ENCODE measurements at regions not wholly inside any gene's neighbourhood (a gene's known extent, or its start where the extent isn't known, plus 50 kb on each side); places are given as distances from the start of the nearest gene placed in this dataset.

- Histone ChIP-seq H3K4me3 (no peak overlapping the region), H3K9me3 (no peaks in the 10 kb centered on the region), H3K27me3 (replicated peaks; ENCODE audit: insufficient read depth) (no peaks in the 10 kb centered on the region), H3K36me3 (no peaks in the 10 kb centered on the region), H3K4me1 (ENCODE audit: control insufficient read depth in 1 of 2, low read depth in 2 of 2) (no peaks in the 10 kb centered on the region), H3K27ac (no peak overlapping the region)
- ATAC-seq (ENCODE audit: insufficient number of reproducible peaks, low FRiP score, low read depth) (no peak), DNase-seq (ENCODE audit: low spot score) (no peak)
- TF ChIP-seq, protein P1, sequence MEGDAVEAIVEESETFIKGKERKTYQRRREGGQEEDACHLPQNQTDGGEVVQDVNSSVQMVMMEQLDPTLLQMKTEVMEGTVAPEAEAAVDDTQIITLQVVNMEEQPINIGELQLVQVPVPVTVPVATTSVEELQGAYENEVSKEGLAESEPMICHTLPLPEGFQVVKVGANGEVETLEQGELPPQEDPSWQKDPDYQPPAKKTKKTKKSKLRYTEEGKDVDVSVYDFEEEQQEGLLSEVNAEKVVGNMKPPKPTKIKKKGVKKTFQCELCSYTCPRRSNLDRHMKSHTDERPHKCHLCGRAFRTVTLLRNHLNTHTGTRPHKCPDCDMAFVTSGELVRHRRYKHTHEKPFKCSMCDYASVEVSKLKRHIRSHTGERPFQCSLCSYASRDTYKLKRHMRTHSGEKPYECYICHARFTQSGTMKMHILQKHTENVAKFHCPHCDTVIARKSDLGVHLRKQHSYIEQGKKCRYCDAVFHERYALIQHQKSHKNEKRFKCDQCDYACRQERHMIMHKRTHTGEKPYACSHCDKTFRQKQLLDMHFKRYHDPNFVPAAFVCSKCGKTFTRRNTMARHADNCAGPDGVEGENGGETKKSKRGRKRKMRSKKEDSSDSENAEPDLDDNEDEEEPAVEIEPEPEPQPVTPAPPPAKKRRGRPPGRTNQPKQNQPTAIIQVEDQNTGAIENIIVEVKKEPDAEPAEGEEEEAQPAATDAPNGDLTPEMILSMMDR (IDR thresholded peaks at IDR 0.05) = no peak
These were observed 126.2 kb downstream of the CMPK2 start for GRCh38 chr2:6739547-6739946.

DNA sequence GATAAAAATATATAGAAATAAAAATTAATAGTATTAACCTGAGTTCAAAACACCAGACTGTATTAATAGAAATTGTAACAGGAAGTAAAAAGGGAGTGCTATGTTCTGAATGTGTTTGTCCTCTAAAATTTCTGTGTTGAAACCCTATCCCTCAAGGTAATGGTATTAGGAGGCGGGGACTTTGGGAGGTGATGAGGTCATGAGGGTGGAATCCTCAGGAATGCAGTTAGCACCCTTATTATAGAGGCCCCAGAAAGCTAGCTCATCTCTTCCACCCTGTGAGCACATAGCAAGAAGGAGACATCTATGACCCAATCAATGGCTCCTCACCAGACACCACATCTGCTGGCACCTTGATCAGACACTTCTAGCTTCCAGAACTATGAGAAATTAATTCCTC lies 124.5 kb downstream of the CMPK2 start:
- no peak overlapping the region for H3K27ac ChIP-seq
- TF ChIP-seq, protein P1 (IDR thresholded peaks at IDR 0.05) = no peak
- H3K4me1 ChIP-seq (ENCODE audit: control insufficient read depth in 1 of 2, low read depth in 2 of 2) = no peaks in the 10 kb centered on the region
- H3K36me3 ChIP-seq = no peaks in the 10 kb centered on the region
- H3K27me3 ChIP-seq (replicated peaks; ENCODE audit: insufficient read depth) = no peaks in the 10 kb centered on the region
- DNase-seq (ENCODE audit: low spot score) = no peak
- no peak overlapping the region for H3K4me3 ChIP-seq
- ATAC-seq (ENCODE audit: insufficient number of reproducible peaks, low FRiP score, low read depth) = no peak
- H3K9me3 ChIP-seq = no peaks in the 10 kb centered on the region

- DNase-seq (ENCODE audit: low spot score) (no peak), ATAC-seq (ENCODE audit: insufficient number of reproducible peaks, low FRiP score, low read depth) (no peak)
- TF ChIP-seq, protein P1 (IDR thresholded peaks at IDR 0.05) = no peak
- H3K4me3 ChIP-seq = no peak overlapping the region
- no peaks in the 10 kb centered on the region for H3K27me3 ChIP-seq (replicated peaks; ENCODE audit: insufficient read depth)
- no peak overlapping the region for H3K27ac ChIP-seq
- H3K9me3 ChIP-seq = no peaks in the 10 kb centered on the region
- H3K4me1 ChIP-seq (ENCODE audit: control insufficient read depth in 1 of 2, low read depth in 2 of 2) = no peaks in the 10 kb centered on the region
- H3K36me3 ChIP-seq = no peaks in the 10 kb centered on the region
These were observed 121.7 kb downstream of the CMPK2 start for GRCh38 chr2:6744038-6744437.

- TF ChIP-seq, protein P1 (IDR thresholded peaks at IDR 0.05) = no peak
- Histone ChIP-seq H3K9me3 (no peaks in the 10 kb centered on the region), H3K27ac (no peak overlapping the region), H3K27me3 (replicated peaks; ENCODE audit: insufficient read depth) (no peaks in the 10 kb centered on the region), H3K4me3 (no peak overlapping the region), H3K36me3 (no peaks in the 10 kb centered on the region), H3K4me1 (ENCODE audit: control insufficient read depth in 1 of 2, low read depth in 2 of 2) (no peaks in the 10 kb centered on the region)
- DNase-seq (ENCODE audit: low spot score) (no peak), ATAC-seq (ENCODE audit: insufficient number of reproducible peaks, low FRiP score, low read depth) (no peak)
These were observed 118.3 kb downstream of the CMPK2 start for GRCh38 chr2:6747433-6747832.

DNA sequence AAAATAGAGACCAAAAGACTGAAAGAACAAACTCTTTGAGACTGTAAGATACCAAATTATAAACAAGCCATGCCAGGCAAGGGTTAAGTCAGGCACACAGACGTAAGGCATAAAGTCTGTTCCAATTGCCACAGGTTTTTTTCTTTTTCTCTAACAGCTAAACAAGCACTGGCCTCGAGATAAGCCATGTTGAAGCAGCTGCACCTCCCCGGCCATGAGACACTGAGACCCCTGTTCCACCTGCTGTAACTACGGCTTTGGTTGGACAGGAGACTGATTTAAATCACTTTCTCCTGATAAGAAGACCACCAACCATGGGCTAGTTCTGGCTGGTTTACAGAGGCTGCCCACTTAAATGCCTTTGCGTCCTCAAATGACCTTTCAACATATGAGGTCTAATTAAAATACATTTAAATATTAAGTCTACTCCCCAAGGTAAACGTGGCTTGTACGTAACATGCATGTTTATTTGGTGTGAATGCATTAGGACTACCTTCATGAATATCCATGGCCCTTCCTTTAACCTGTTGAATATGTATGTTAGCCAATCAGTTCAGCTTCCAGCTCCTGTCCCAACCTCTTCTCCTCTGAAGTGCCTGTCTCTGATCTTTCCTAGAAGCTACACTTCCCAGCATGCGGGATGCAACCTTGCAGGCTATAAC lies 117.2 kb downstream of the CMPK2 start:
- no peaks in the 10 kb centered on the region for H3K27me3 ChIP-seq (replicated peaks; ENCODE audit: insufficient read depth)

More for the DNA sequence above, 117.2 kb downstream of the CMPK2 start:
- DNase-seq (ENCODE audit: low spot score) (no peak), ATAC-seq (ENCODE audit: insufficient number of reproducible peaks, low FRiP score, low read depth) (no peak)
- no peaks in the 10 kb centered on the region for H3K9me3 ChIP-seq
- no peaks in the 10 kb centered on the region for H3K4me1 ChIP-seq (ENCODE audit: control insufficient read depth in 1 of 2, low read depth in 2 of 2)
- TF ChIP-seq, protein P1 (IDR thresholded peaks at IDR 0.05) = no peak
- no peak overlapping the region for H3K4me3 ChIP-seq
- H3K36me3 ChIP-seq = no peaks in the 10 kb centered on the region
- H3K27ac ChIP-seq = no peak overlapping the region
